Fibroblast of skin of left biceps (primary cell): ENCODE measurements at regions not wholly inside any gene's neighbourhood (a gene's known extent, or its start where the extent isn't known, plus 50 kb on each side); places are given as distances from the start of the nearest gene placed in this dataset.
"Not testable (repeated sequence)": the region's sequence is repeated elsewhere in the genome, so short reads cannot be mapped to it uniquely, and the experiment has no call there.

Experiments
- DNase-seq, 2 experiments: peaks; one replicate each; pipeline ENCODE4 v3.0.0-alpha.2; 2013; ENCODE audit warnings: low read depth in 2 of 2

DNA sequence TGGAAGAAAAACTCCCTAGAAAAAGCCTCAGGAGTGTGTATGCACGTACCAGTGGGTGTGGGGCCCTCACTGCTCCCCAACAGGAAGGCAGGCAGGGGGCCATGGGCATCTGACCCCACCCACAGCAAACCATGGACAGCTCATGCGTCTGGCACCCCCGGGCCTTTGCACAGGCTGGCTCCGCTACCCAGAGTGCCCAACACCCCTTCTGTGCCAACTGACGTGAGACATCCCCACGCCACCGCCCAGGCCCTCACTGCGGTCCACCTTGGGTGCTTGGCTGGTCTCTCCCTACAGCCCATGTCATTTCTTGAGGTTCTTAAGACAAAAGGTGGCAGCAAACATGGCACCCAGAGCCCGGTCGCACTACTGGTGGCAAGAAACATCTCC lies 91.4 kb downstream of the NCOR2 start:
- no peak for DNase-seq

- DNase-seq = no peak
Observed at GRCh38 chr12:124475295-124476010, 92.0 kb downstream of the NCOR2 start.

DNA sequence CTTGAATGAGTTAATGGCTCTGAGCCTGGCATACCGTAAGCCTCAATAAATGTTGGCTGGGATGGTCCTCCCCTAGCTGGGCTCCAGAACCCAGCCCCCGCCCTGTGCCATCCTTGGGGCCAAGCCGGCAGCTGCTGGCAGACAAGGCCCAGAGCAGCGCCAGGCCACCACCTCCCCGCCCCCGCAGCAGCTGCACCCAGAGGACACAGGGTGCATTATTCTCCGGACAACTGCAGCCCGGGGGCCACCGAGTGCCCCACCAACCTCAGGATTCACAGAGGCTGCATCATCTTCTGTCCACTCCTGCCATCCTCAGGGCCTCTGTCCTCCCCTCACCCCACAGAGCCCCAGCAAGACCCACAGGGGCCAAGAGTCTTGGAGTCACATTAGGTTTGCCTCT lies 92.7 kb downstream of the NCOR2 start:
- DNase-seq = no peak

- DNase-seq = no peak
Observed at GRCh38 chr12:124472690-124473279, 94.6 kb downstream of the NCOR2 start.

DNA sequence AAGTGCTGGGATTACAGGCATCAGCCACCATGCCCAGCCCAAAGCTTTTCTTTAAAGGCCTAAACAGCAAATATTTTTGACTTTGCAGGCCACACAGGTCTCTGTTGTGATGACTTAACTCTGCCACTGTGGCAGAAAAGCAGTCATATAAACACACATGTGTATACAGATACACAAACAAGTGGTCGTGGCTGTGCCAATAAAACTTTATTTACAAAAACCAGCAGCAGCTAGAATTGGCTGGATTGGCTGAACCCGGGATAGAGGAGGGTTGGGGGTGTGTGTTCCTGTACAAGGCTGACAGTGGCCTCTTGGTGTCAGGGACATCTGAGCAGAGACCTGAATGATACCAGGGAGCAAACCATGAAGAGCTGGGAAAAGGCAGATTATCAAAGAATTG lies 95.6 kb downstream of the NCOR2 start:
- no peak for DNase-seq

DNA sequence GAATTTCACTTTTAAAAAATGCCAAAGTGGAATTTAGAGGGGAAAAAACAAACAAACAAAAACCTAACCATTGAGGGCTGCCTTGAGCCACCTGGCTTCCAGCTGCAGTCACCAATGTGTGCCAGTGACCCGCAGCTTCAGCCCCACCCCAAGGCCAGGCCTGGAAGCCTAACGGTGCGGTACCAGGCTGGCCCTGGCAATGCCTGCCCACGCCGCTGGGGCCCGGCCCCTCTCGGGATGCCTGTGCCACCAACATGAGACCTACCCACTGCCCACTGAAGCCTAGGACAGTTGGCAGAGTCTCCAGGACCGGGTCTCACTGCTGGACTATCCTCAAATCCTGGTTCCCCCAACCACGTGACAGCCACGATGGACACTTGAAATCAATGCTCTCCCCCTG lies 96.6 kb downstream of the NCOR2 start:
- no peak for DNase-seq

- no peak for DNase-seq
Observed at GRCh38 chr12:124470139-124470538, 97.3 kb downstream of the NCOR2 start.

DNA sequence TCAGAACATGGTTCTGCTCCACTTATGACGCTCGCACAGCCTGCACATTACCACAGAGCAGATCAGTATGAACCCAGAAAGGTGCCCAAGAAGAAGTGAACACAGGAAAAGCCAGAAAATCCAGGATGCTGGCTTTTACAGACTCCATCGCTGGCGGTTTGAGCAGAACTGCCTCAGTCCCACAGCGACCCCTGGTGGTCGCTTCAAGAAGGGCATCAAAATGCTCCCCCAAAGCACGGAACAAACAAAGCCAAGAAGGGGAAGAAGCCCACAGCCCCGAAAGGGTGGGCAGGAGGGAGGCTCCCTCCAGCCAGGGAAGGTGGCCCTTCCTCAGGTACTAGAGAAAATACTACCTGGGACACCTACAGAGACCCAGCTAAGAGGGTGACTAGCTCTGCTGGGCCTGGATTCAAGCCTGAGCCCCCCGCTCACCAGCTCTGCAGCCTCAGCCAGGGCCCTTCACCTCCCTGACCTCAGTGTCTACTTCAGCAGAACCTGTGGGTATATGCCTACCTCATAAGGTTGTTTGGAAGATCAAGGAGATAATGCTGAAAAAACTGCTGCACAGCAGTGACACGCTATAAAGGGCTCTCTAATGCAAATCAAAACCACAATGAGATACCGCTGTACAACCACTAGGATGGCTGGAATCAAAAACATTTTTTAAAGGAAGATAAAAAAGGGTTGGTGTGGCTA lies 98.1 kb downstream of the NCOR2 start:
- DNase-seq = no peak

GRCh38 chr12:124467549-124467948 lies 99.9 kb downstream of the NCOR2 start:
- DNase-seq = not testable (repeated sequence)

DNA sequence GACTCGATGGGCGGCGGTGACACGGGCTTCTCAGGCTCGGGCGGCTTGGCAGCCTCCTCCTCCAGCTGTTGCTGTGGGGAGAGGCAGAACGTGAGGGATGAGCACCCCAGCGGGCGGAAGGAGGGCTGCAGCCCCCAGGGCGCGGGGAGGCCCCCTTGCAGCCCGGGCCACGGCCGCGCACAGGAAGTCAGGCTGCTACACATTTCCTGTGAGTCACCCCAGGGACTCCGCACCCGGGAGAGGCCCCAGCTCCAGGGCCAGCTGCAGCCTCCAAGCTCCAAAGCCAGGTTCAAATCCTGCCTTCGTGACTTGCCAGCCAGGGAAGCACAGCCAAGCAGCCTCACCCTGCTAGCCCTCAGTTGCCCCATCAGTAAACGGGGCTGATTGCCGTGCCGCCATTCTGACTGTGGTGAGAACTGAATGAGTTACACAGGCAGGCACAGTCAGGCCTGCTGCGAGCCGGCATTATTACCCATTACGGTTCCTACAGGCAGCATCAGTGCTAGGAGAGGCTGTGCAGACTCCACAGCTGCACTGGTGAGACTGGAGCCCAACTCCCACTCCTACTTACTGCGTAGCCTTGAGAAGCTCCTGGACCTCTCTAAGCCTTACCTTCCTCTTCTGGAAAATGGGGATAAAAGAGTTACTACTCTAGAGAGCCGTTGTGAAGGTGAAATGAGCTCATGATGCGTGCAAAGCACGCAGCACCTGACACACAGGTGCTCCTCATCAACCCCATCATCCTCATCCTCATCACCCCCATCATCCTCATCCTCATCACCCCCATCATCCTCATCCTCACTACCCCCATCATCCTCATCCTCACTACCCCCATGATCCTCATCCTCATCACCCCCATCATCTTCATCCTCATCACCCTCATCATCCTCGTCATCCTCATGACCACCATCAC lies 100.9 kb downstream of the NCOR2 start:
- no peak for DNase-seq

DNA sequence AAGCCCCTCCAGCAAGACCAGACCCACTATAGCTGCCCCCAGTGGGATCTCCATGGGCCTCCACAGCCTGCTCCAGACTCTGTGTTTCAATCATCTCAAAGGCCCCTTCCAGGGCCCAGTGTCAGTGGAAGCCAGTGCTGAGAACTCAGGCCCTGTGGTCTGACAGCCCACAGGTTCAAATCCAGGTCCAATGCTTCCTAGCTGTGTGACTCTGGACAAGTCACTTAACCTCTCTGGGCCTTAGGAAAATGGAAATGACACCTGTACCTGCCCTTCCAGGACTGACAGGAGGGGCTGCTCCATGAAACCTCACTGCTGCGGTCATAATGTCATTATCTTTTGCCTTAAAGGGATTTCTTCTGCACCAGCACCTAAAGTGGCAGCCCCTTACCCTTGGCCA lies 101.9 kb downstream of the NCOR2 start:
- no peak for DNase-seq

DNA sequence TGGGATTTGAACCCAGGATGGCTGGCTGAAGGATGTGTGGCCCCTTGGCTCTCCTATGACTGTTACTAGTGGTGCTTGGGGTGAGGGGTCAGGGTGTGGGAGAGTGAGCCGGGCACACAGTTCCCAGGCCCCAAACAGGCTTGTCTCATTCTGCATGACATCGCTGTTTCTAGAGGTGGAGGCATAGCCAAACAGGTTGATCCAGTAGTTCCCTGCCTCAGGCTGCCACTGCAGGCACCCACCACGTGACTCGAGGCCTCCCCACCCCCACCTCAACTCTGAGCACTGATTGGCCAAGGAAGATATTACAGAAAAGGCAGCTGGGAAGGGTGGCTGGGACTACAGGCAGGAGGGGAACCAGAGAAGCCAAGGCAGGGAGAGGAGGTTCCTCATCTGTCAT lies 102.6 kb downstream of the NCOR2 start:
- DNase-seq = no peak

- DNase-seq = no peak
Observed at GRCh38 chr12:124464062-124464461, 103.3 kb downstream of the NCOR2 start.

DNA sequence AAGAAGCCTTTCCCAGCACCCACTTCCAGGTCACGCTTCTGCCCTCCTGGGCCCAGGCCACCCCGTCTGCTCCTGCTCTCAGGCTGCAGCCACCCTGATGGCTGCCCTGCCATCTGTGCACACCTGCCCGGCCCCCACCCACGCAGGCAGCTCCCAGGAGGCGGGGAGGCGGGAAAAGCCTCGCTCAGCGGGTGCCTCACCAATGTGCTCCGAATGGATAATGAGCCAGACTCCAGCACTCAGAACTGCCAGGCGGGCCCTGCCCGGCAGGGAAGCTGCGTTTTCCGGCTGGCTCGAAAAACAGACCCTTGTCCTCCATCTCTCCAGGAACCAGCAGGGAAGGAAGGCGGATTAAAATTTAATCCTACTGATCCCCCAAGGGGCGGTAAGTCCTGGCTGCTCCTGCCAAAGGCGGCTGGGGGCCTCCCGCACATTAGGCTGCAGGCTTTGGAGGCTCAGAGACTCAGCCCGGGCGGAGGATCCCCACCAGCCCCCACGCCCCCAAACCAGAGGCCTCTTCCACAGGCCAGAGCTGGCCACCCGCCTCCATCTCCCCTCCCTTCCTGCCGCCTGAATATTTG lies 104.0 kb downstream of the NCOR2 start:
- no peak for DNase-seq

- no peak for DNase-seq
Observed at GRCh38 chr12:124462750-124463149, 104.7 kb downstream of the NCOR2 start.

DNA sequence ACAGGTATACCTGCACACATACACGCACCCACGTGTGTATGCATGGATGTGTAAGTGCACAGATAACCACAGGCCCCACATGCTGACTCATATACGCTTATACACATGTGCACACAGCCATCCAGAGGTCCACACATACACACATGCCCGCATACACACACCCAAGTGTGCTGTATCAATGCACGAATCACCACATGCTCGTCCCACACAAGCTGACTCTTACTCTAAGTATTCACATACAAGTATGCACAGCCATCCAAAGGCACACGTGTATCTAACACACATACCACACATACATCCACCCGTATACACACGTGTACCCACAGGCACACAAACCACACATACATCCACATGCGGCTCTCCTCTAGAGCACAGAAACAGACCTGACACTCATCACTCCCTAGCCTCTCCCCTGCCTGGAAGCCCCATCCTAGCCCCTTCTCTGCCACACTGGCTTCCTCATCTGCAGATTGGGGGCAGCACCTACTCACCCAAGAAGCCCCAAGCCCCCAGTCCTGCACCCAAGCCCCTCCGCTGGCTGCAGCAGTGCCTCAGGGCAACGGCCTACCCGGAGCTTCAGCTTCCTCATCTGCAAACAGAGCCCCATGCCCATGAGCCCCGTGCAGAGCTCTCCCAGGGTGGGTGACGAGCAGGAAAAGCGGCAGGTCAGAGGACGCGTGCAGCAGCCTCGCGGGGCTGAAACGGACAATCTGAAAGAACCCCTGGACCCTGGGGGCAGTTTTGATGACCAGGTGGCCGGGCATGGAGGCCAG lies 105.4 kb downstream of the NCOR2 start:
- no peak for DNase-seq

DNA sequence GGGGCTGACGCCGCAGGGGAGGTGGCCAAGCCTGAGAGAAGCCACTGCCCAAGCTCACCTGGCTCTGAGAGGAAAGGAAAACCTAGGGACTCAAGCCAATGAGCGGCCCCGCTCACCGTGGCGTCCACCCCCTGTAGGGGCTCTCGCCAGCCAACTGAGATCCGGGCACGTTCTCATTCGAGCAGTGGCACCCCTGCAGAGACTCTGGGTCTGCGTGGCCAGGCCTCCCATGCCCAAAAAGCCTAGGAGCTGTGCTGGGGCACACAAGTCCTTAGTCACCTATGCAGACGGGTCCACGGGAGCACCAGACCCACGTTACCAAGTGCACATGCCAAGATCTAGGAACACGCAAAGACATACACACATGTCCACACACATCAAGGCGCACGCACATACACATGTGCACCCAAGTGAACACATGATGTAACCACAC lies 106.2 kb downstream of the NCOR2 start:
- DNase-seq = no peak

- DNase-seq = no peak
Observed at GRCh38 chr12:124460771-124461170, 106.6 kb downstream of the NCOR2 start.

GRCh38 chr12:124459852-124460645 lies 107.4 kb downstream of the NCOR2 start:
- no peak for DNase-seq
